HFF-Myc (cell line): ENCODE measurements at regions not wholly inside any gene's neighbourhood (a gene's known extent, or its start where the extent isn't known, plus 50 kb on each side); places are given as distances from the start of the nearest gene placed in this dataset.

Source experiments
- DNase-seq: peaks from one replicate; pipeline ENCODE4 v3.0.0-alpha.2; 2011; ENCODE audit warnings: low read depth; ENCODE audit errors: extremely low read depth
- H3K4me3 ChIP-seq: replicated peaks from 2 replicates; pipeline ENCODE4 v1.5.1; 2011; ENCODE audit warnings: low read depth, mild to moderate bottlenecking, control low read depth, low read length
- CTCF ChIP-seq: IDR thresholded peaks from 2 replicates; pipeline ENCODE4 v1.5.1; 2012; ENCODE audit warnings: mild to moderate bottlenecking, low read depth, low read length, control low read depth; ENCODE audit errors: missing control alignments

GRCh38 chr7:85748861-85749260 lies 562.0 kb upstream of the SEMA3D start:
- H3K4me3 ChIP-seq = no peak overlapping the region
- no peak for DNase-seq
- TF ChIP-seq CTCF = no peak

- no peak for TF ChIP-seq CTCF
- H3K4me3 ChIP-seq = no peak overlapping the region
- DNase-seq = no peak
Measured at GRCh38 chr7:85737426-85737825, 550.6 kb upstream of the SEMA3D start.

- H3K4me3 ChIP-seq = no peak overlapping the region
- no peak for TF ChIP-seq CTCF
- no peak for DNase-seq
Measured at GRCh38 chr7:85736085-85736484, 549.2 kb upstream of the SEMA3D start.

GRCh38 chr7:85734823-85735222 lies 548.0 kb upstream of the SEMA3D start:
- H3K4me3 ChIP-seq = no peak overlapping the region
- DNase-seq = no peak
- TF ChIP-seq CTCF = no peak

- no peak for DNase-seq
- H3K4me3 ChIP-seq = no peak overlapping the region
- no peak for TF ChIP-seq CTCF
Measured at GRCh38 chr7:85733169-85733915, 546.5 kb upstream of the SEMA3D start.

- no peak overlapping the region for H3K4me3 ChIP-seq
- TF ChIP-seq CTCF = no peak
- DNase-seq = no peak
Measured at GRCh38 chr7:85730012-85730411, 543.2 kb upstream of the SEMA3D start.

- TF ChIP-seq CTCF = no peak
Measured at GRCh38 chr7:85725026-85725425, 538.2 kb upstream of the SEMA3D start.

More at GRCh38 chr7:85725026-85725425, 538.2 kb upstream of the SEMA3D start:
- no peak for DNase-seq
- no peak overlapping the region for H3K4me3 ChIP-seq
